Glutamatergic neuron (in vitro differentiated cells): ENCODE measurements at regions not wholly inside any gene's neighbourhood (a gene's known extent, or its start where the extent isn't known, plus 50 kb on each side); places are given as distances from the start of the nearest gene placed in this dataset.
A peak's percentile ranks its signal among the peaks of the same experiment; 100 is the strongest.

Experiments used
- DNase-seq: peaks from one replicate; pipeline ENCODE4 v3.0.0; 2022
- H3K27ac Mint-ChIP-seq: one replicate; pipeline ENCODE4 v1.8.0; 2020; ENCODE audit warnings: mild to moderate bottlenecking, mixed read lengths, inconsistent platforms; ENCODE audit not compliant: unreplicated experiment
- H3K27me3 Mint-ChIP-seq: one replicate; pipeline ENCODE4 v1.8.0; 2020; ENCODE audit warnings: mild to moderate bottlenecking, moderate library complexity, mixed read lengths, inconsistent platforms; ENCODE audit not compliant: unreplicated experiment
- H3K36me3 Mint-ChIP-seq: one replicate; pipeline ENCODE4 v1.8.0; 2020; ENCODE audit warnings: mild to moderate bottlenecking, mixed read lengths, inconsistent platforms; ENCODE audit not compliant: unreplicated experiment
- H3K4me1 Mint-ChIP-seq: one replicate; pipeline ENCODE4 v1.8.0; 2020; ENCODE audit warnings: mild to moderate bottlenecking, low read depth, mixed read lengths, inconsistent platforms; ENCODE audit not compliant: unreplicated experiment
- H3K4me3 Mint-ChIP-seq: one replicate; pipeline ENCODE4 v1.8.0; 2020; ENCODE audit warnings: mild to moderate bottlenecking, mixed read lengths, inconsistent platforms; ENCODE audit not compliant: unreplicated experiment
- H3K9me3 Mint-ChIP-seq: one replicate; pipeline ENCODE4 v1.8.0; 2020; ENCODE audit warnings: mild to moderate bottlenecking, moderate library complexity, mixed read lengths, inconsistent platforms; ENCODE audit not compliant: unreplicated experiment
- TF ChIP-seq, protein P1 (sequence below): fragments of 200-600 bp; sonication (generic); IDR thresholded peaks from one replicate; pipeline ENCODE4 v1.5.0; 2021; ENCODE audit not compliant: partially characterized antibody, unreplicated experiment

DNA sequence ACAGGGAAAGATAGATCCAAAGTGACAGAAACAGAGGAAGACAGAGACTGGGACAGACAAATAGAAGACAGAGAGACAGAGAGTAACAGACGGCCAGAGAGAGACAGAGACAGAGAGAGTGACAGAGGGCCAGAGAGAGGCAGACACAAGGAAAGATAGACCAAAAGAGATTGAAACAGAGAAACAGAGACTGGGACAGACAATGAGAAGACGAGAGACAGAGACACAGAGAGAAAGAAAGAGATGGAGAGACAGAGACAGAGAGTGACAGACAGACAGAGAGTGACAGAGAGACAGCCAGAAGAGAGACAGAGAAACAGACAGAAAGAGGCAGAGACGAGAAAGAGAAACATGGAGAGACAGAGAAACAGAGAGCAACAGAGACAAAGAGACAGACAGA, 127.3 kb downstream of the UQCRFS1 start:
- Mint-ChIP-seq H3K4me1 (peaks cover 26% of the 10 kb centered on the region), H3K4me3 (peak overlapping the region; percentile 12), H3K9me3 (peaks cover 8% of the 10 kb centered on the region), H3K27me3 (peaks cover 9% of the 10 kb centered on the region), H3K36me3 (no peaks in the 10 kb centered on the region), H3K27ac (peak overlapping the region; percentile 26)
- DNase-seq = no peak
- TF ChIP-seq, protein P1, sequence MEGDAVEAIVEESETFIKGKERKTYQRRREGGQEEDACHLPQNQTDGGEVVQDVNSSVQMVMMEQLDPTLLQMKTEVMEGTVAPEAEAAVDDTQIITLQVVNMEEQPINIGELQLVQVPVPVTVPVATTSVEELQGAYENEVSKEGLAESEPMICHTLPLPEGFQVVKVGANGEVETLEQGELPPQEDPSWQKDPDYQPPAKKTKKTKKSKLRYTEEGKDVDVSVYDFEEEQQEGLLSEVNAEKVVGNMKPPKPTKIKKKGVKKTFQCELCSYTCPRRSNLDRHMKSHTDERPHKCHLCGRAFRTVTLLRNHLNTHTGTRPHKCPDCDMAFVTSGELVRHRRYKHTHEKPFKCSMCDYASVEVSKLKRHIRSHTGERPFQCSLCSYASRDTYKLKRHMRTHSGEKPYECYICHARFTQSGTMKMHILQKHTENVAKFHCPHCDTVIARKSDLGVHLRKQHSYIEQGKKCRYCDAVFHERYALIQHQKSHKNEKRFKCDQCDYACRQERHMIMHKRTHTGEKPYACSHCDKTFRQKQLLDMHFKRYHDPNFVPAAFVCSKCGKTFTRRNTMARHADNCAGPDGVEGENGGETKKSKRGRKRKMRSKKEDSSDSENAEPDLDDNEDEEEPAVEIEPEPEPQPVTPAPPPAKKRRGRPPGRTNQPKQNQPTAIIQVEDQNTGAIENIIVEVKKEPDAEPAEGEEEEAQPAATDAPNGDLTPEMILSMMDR = no peak

DNA sequence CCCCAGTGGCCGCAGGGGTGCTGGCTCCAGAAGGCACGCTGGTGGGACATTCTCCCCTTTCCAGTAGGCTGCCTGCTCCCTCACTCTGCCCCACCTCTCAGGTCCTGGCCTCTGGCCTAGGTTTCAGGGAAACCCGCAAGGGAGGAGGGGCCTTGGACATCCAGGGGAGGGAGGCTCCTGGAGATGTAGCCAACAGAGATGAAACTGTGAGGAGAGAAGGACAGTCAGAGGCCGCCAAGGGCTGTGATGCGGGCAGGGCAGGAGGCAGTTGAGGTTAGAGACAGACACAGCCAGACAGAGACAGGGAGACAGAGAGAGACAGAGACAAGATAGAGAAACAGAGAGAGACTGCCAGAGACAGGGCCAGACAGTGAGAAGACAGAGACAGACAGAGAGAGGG, 127.7 kb downstream of the UQCRFS1 start:
- peaks cover 8% of the 10 kb centered on the region for H3K9me3 Mint-ChIP-seq
- H3K27ac Mint-ChIP-seq = peak overlapping the region; percentile 26
- TF ChIP-seq, protein P1 = no peak
- peaks cover 25% of the 10 kb centered on the region for H3K4me1 Mint-ChIP-seq
- DNase-seq = no peak
- no peaks in the 10 kb centered on the region for H3K36me3 Mint-ChIP-seq
- peaks cover 7% of the 10 kb centered on the region for H3K27me3 Mint-ChIP-seq
- H3K4me3 Mint-ChIP-seq = peak overlapping the region; percentile 12

DNA sequence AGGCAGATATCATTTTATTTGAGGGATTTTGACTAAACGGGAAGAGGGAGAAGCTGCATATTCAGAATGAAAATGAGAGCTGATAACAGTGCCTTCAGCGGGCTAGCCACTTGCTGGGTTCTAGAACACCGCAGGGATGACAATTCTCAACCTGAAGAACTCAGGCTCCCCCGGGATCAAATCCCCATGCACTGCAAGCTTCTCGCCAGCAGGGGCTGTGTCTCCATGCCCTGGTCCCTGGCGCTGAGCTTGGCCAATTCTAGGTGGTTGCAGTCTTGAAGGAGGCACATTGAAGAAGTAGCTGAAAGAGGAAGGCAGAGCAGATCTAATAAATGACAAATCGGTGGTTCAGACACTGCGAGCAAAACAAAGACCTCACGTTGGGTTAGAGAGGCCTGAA, 128.7 kb downstream of the UQCRFS1 start:
- DNase-seq = peak; percentile 51
- peaks cover 11% of the 10 kb centered on the region for H3K9me3 Mint-ChIP-seq
- peak overlapping the region; percentile 19 for H3K27ac Mint-ChIP-seq
- H3K36me3 Mint-ChIP-seq = no peaks in the 10 kb centered on the region
- peaks cover 7% of the 10 kb centered on the region for H3K27me3 Mint-ChIP-seq
- no peak overlapping the region for H3K4me3 Mint-ChIP-seq
- H3K4me1 Mint-ChIP-seq = peaks cover 31% of the 10 kb centered on the region
- TF ChIP-seq, protein P1 = peak; percentile 64

DNA sequence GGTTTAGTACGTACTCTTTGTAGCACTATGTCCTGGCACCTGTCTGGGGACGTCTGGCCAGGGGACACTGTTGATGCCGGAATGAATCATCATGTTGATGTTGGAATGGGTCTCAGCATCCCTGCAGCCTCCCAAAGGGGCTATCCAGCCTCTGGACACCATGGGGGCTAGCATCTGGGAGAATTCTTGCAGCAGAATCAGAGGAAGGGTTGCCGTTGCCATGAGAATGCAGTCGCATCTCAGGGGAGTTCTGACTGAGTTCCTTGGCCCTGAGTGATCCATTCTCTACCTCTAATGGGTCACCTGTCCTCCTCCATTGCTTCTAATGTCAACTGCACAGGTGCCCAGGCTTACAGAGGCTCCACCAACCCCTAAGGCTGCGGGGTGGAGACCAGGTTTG, 129.1 kb downstream of the UQCRFS1 start:
- H3K9me3 Mint-ChIP-seq = peaks cover 11% of the 10 kb centered on the region
- peaks cover 7% of the 10 kb centered on the region for H3K27me3 Mint-ChIP-seq
- no peak for DNase-seq
- peaks cover 34% of the 10 kb centered on the region for H3K4me1 Mint-ChIP-seq
- peak overlapping the region; percentile 19 for H3K27ac Mint-ChIP-seq
- H3K4me3 Mint-ChIP-seq = no peak overlapping the region
- no peaks in the 10 kb centered on the region for H3K36me3 Mint-ChIP-seq
- TF ChIP-seq, protein P1 = no peak

DNA sequence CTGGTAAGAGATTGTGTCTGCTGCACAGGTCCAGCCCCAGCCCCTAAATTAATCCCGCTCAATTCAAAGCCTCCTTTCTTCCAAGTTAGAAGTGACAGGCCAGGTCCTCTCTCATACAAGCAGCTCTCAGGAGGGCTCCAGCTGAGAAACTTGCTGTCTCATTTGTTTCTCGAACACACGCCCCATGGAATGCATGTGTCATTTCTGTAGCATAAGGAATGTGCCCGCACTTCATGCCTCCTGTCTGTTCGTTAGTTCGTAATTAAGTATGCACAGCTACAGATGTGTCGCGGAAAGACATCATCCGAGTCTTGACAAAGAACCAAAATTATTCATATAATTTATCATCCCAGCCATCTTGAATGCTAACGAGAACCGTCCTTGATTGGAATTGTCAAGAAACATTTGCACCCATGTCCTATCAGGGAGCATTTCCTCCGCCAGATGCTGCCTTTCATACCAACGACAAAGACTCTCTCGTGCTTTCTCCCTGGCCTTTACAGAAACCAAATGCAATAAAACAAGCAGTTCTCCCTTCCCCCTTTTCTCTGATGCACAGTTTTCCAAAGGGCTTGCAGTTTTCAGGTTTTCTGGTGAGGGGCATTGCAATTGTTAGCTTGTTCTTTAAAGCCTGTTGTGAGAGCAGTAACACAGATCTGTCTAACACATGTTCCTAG, 133.5 kb downstream of the UQCRFS1 start:
- Mint-ChIP-seq H3K36me3 (no peaks in the 10 kb centered on the region), H3K27me3 (peaks cover 8% of the 10 kb centered on the region), H3K27ac (peak overlapping the region; percentile 18), H3K9me3 (peaks cover 3% of the 10 kb centered on the region), H3K4me3 (peak overlapping the region; percentile 4), H3K4me1 (peaks cover 24% of the 10 kb centered on the region)
- TF ChIP-seq, protein P1 = no peak
- no peak for DNase-seq
